SK-N-SH (cell line): ENCODE measurements at regions not wholly inside any gene's neighbourhood (a gene's known extent, or its start where the extent isn't known, plus 50 kb on each side); places are given as distances from the start of the nearest gene placed in this dataset.
A peak's percentile ranks its signal among the peaks of the same experiment; 100 is the strongest.

ENCODE experiments used
- CTCF ChIA-PET: fragments of 300-600, 350-600 bp; formaldehyde crosslinking; extraction: SDS; loops from one replicate; lab custom pipeline; 2021; lab: Yijun Ruan, JAX
- POLR2A ChIA-PET: fragments of 350-600 bp; sonication (Branson Sonifier 250); formaldehyde crosslinking; extraction: SDS; loops from one replicate; lab custom pipeline; 2020; ENCODE audit warnings: antibody characterized with exemption, inconsistent platforms; lab: Yijun Ruan, JAX
- DNase-seq: peaks from one replicate; pipeline ENCODE4 v3.0.0; 2012
- H2AFZ ChIP-seq: fragments of 200-600 bp; sonication (generic); 2 replicates; pipeline ENCODE4 v1.8.1; 2016; ENCODE audit warnings: antibody characterized with exemption, mild to moderate bottlenecking, low read depth
- H3F3A ChIP-seq: fragments of 200-600 bp; sonication (generic); replicated peaks from 2 replicates; pipeline ENCODE3; 2016; ENCODE audit warnings: antibody characterized with exemption, mild to moderate bottlenecking; ENCODE audit not compliant: insufficient read depth
- H3K27ac ChIP-seq, 2 experiments: fragments of 200-500 bp in 1 of 2; fragments of 200-600 bp in 1 of 2; sonication (Bioruptor generic) in 1 of 2; sonication (generic), shearing (Covaris generic) in 1 of 2; 2 replicates each; pipeline versions ENCODE4 v1.5.1 to v1.6.1; 2014 to 2016; ENCODE audit warnings: low read depth in 2 of 2, inconsistent platforms in 1 of 2, low read length in 1 of 2, mild to moderate bottlenecking in 1 of 2, mixed read lengths in 1 of 2
- H3K27me3 ChIP-seq: fragments of 200-600 bp; sonication (generic), shearing (Covaris generic); 2 replicates; pipeline ENCODE4 v1.6.1; 2016; ENCODE audit warnings: mixed run types; ENCODE audit not compliant: insufficient read depth
- H3K36me3 ChIP-seq, 2 experiments: fragments of 200-500 bp in 1 of 2; fragments of 200-600 bp in 1 of 2; sonication (Bioruptor generic) in 1 of 2; sonication (generic) in 1 of 2; replicated peaks in 1 of 2; 2 replicates each; pipeline versions ENCODE3 to v1.5.1; 2014 to 2016; ENCODE audit warnings: low read length in 1 of 2, mild to moderate bottlenecking in 1 of 2; ENCODE audit not compliant: insufficient read depth in 2 of 2, control insufficient read depth in 1 of 2
- H3K4me1 ChIP-seq, 2 experiments: fragments of 200-500 bp in 1 of 2; fragments of 200-600 bp in 1 of 2; sonication (Bioruptor generic) in 1 of 2; sonication (generic), shearing (Covaris generic) in 1 of 2; 2 replicates each; pipeline versions ENCODE4 v1.5.1 to v1.6.1; 2014 to 2016; ENCODE audit warnings: low read depth in 1 of 2, low read length in 1 of 2, mixed run types in 1 of 2; ENCODE audit not compliant: insufficient read depth in 2 of 2, control insufficient read depth in 1 of 2
- H3K4me2 ChIP-seq: fragments of 200-600 bp; sonication (generic), shearing (Covaris generic); 2 replicates; pipeline ENCODE4 v1.6.1; 2017; ENCODE audit warnings: mixed run types
- H3K4me3 ChIP-seq, 2 experiments: fragments of 200-500 bp in 1 of 2; fragments of 200-600 bp in 1 of 2; sonication (Bioruptor generic) in 1 of 2; sonication (generic), shearing (Covaris generic) in 1 of 2; 2 replicates each; pipeline versions ENCODE4 v1.5.1 to v1.8.1; 2014 to 2016; ENCODE audit warnings: low read depth in 2 of 2, inconsistent platforms in 1 of 2, low read length in 1 of 2, mild to moderate bottlenecking in 1 of 2, mixed read lengths in 1 of 2, moderate library complexity in 1 of 2
- H3K79me2 ChIP-seq: fragments of 200-600 bp; sonication (generic); 2 replicates; pipeline ENCODE4 v1.8.1; 2017; ENCODE audit warnings: mild to moderate bottlenecking; ENCODE audit not compliant: insufficient read depth
- H3K9ac ChIP-seq: fragments of 200-600 bp; sonication (generic); 2 replicates; pipeline ENCODE4 v1.6.1; 2017; ENCODE audit warnings: mixed run types
- H3K9me2 ChIP-seq: fragments of 200-600 bp; sonication (generic); 2 replicates; pipeline ENCODE4 v1.6.1; 2017; ENCODE audit warnings: mixed run types
- H3K9me3 ChIP-seq: fragments of 200-600 bp; sonication (generic); 2 replicates; pipeline ENCODE4 v1.6.1; 2017; ENCODE audit warnings: mixed run types, mild to moderate bottlenecking, moderate library complexity
- H4K20me1 ChIP-seq: fragments of 200-600 bp; sonication (generic); 2 replicates; pipeline ENCODE4 v1.6.1; 2017; ENCODE audit warnings: mild to moderate bottlenecking, mixed run types; ENCODE audit not compliant: insufficient read depth
- CHD2 ChIP-seq: fragments of 150-350 bp; IDR thresholded peaks from 2 replicates; pipeline ENCODE4 v1.6.1; 2018; ENCODE audit warnings: low read length; ENCODE audit not compliant: partially characterized antibody
- CTCF ChIP-seq: fragments of 200-600 bp; sonication (generic); IDR thresholded peaks from 2 replicates; pipeline ENCODE4 v1.6.1; 2017; ENCODE audit warnings: antibody characterized with exemption, mild to moderate bottlenecking, moderate library complexity
- EP300 ChIP-seq, 2 experiments: IDR thresholded peaks; 2 replicates each; pipeline versions ENCODE4 v1.4.0 to v1.6.1; 2012; ENCODE audit warnings: borderline replicate concordance in 1 of 2, low read depth in 1 of 2, low read length in 1 of 2
- FOSL2 ChIP-seq: IDR thresholded peaks from 2 replicates; pipeline ENCODE4 v1.4.0; 2012; ENCODE audit warnings: low read depth, mild to moderate bottlenecking, moderate library complexity, borderline replicate concordance
- FOXJ3 ChIP-seq: sonication (generic); formaldehyde crosslinking; IDR thresholded peaks from 2 replicates; pipeline ENCODE4 v1.5.1; 2020; ENCODE audit warnings: mild to moderate bottlenecking, missing genetic modification reagents
- FOXM1 ChIP-seq: IDR thresholded peaks from 2 replicates; pipeline ENCODE4 v1.4.0; 2012; ENCODE audit warnings: low read depth, mild to moderate bottlenecking
- GABPA ChIP-seq: IDR thresholded peaks from 2 replicates; pipeline ENCODE4 v1.4.0; 2012; ENCODE audit warnings: low read depth, mild to moderate bottlenecking
- GATA2 ChIP-seq: sonication (generic); formaldehyde crosslinking; IDR thresholded peaks from 2 replicates; pipeline ENCODE4 v1.5.0; 2020; ENCODE audit warnings: mild to moderate bottlenecking, missing genetic modification reagents
- JUND ChIP-seq: IDR thresholded peaks from 2 replicates; pipeline ENCODE4 v1.4.0; 2012
- MXI1 ChIP-seq: IDR thresholded peaks from 2 replicates; pipeline ENCODE4 v1.6.1; 2012; ENCODE audit warnings: mild to moderate bottlenecking, low read depth, low read length, improper control_type of control experiment
- NFIC ChIP-seq: IDR thresholded peaks from 2 replicates; pipeline ENCODE4 v1.4.0; 2012; ENCODE audit warnings: borderline replicate concordance
- NRF1 ChIP-seq: IDR thresholded peaks from 2 replicates; pipeline ENCODE4 v1.6.1; 2012; ENCODE audit warnings: low read depth, mild to moderate bottlenecking, low read length
- PBX3 ChIP-seq: IDR thresholded peaks from 2 replicates; pipeline ENCODE4; 2012
- POLR2AphosphoS5 ChIP-seq: IDR thresholded peaks from 2 replicates; pipeline ENCODE4 v1.6.1; 2012; ENCODE audit warnings: low read depth, low read length
- RAD21 ChIP-seq: IDR thresholded peaks from 2 replicates; pipeline ENCODE4 v1.6.1; 2012; ENCODE audit warnings: mild to moderate bottlenecking, low read length
- RCOR1 ChIP-seq: fragments of 150-350 bp; IDR thresholded peaks from 2 replicates; pipeline ENCODE4 v1.6.1; 2017; ENCODE audit warnings: antibody characterized with exemption, low read length
- RFX5 ChIP-seq: IDR thresholded peaks from 2 replicates; pipeline ENCODE4 v1.6.1; 2012; ENCODE audit warnings: mild to moderate bottlenecking, improper control_type of control experiment, low read length
- RXRA ChIP-seq: IDR thresholded peaks from 2 replicates; pipeline ENCODE4 v1.4.0; 2012; ENCODE audit warnings: low read depth, mild to moderate bottlenecking, borderline replicate concordance
- SIN3A ChIP-seq: IDR thresholded peaks from 2 replicates; pipeline ENCODE4 v1.6.1; 2012; ENCODE audit warnings: low read depth, mild to moderate bottlenecking, low read length, moderate library complexity, borderline replicate concordance
- SMC3 ChIP-seq: IDR thresholded peaks from 2 replicates; pipeline ENCODE4 v1.6.1; 2012; ENCODE audit warnings: low read depth, low read length, improper control_type of control experiment
- TAF1 ChIP-seq: IDR thresholded peaks from 2 replicates; pipeline ENCODE4 v1.6.1; 2012; ENCODE audit warnings: low read depth, mild to moderate bottlenecking, low read length, moderate library complexity, borderline replicate concordance
- TCF12 ChIP-seq: IDR thresholded peaks from 2 replicates; pipeline ENCODE4 v1.4.0; 2012
- TEAD4 ChIP-seq: IDR thresholded peaks from 2 replicates; pipeline ENCODE4 v1.4.0; 2012; ENCODE audit warnings: mild to moderate bottlenecking, borderline replicate concordance; ENCODE audit not compliant: insufficient read depth
- YY1 ChIP-seq: IDR thresholded peaks from 2 replicates; pipeline ENCODE4 v1.4.0; 2012; ENCODE audit warnings: low read depth, mild to moderate bottlenecking
- WGBS: methylation state at CpG from one replicate; pipeline ENCODE4 v1.1.6; 2017; ENCODE audit warnings: low lambda C conversion rate; 5-methylcytosine and 5-hydroxymethylcytosine counted together
- TF ChIP-seq, protein P1 (sequence below): fragments of 150-350 bp; IDR thresholded peaks from 2 replicates; pipeline ENCODE4 v1.6.1; 2017; ENCODE audit warnings: antibody characterized with exemption, low read length, low read depth, borderline replicate concordance
- TF ChIP-seq, protein P2 (sequence below): IDR thresholded peaks from 2 replicates; pipeline ENCODE4 v1.4.0; 2012; ENCODE audit warnings: low read depth, borderline replicate concordance
- TF ChIP-seq, protein P3 (sequence below): IDR thresholded peaks from 2 replicates; pipeline ENCODE4 v1.4.0; 2012; ENCODE audit warnings: low read depth, borderline replicate concordance

- Histone ChIP-seq H3F3A (peaks cover 21% of the 10 kb centered on the region), H4K20me1 (no peaks in the 10 kb centered on the region), H3K9me3 (peaks cover 14% of the 10 kb centered on the region; the same call in 1 of the 2 replicates), H3K9me2 (no peaks in the 10 kb centered on the region), H3K27ac (peak overlapping the region; percentile 62 to 72; a peak in 3 of 4 replicates), H3K27me3 (no peaks in the 10 kb centered on the region), H3K9ac (no peak overlapping the region), H3K4me2 (no peak overlapping the region), H3K4me3 (no peak overlapping the region), H3K4me1 (peaks cover 3 to 11% of the 10 kb centered on the region in 2 experiments; a peak in 3 of 4 replicates), H3K36me3 (no peaks in the 10 kb centered on the region), H2AFZ (0 out of 2 replicates have a peak overlapping the region, but pooled peaks have one; percentile 19), H3K79me2 (no peaks in the 10 kb centered on the region)
- WGBS: 15% methylated on average over 2 of the region's 2 CpGs
- ChIA-PET POLR2A (no interaction called here), CTCF (interaction anchor here (0.9 to 1.4 kb wide), 4 partner anchors 11 to 420 kb away, joined by 3 to 4 read pairs (median 4); no protein-coding TSS in a partner anchor)
- DNase-seq: peak; percentile 34
- TF ChIP-seq CHD2 (peak; percentile 74), YY1 (peak; percentile 62; the same call in 1 of the 2 replicates), SIN3A (no peak), GABPA (no peak), FOXJ3 (peak; percentile 71; the same call in 1 of the 2 replicates), FOXM1 (peak; percentile 67; the same call in 1 of the 2 replicates), EP300 (IDR thresholded peaks at IDR 0.05; ENCODE audit: borderline replicate concordance in 1 of 2, low read depth in 1 of 2, low read length in 1 of 2) (peak; percentile 83 to 90), SMC3 (no peak), FOSL2 (peak; percentile 36; the same call in 1 of the 2 replicates), NRF1 (no peak), POLR2AphosphoS5 (peak; percentile 69; the same call in 1 of the 2 replicates), TAF1 (no peak), GATA2 (CRISPR knock-in tag) (peak; percentile 99), PBX3 (peak; percentile 89), NFIC (peak; percentile 52; the same call in 1 of the 2 replicates), RFX5 (no peak; the same call in 1 of the 2 replicates), TCF12 (peak; percentile 97), MXI1 (0 out of 2 replicates have a peak, but pooled peaks have one; percentile 30), TEAD4 (peak; percentile 76; the same call in 1 of the 2 replicates), CTCF (no peak), JUND (peak; percentile 70), RAD21 (peak; percentile 27), RXRA (0 out of 2 replicates have a peak, but pooled peaks have one; percentile 20), RCOR1 (peak; percentile 77; the same call in 1 of the 2 replicates)
- TF ChIP-seq, protein P1, sequence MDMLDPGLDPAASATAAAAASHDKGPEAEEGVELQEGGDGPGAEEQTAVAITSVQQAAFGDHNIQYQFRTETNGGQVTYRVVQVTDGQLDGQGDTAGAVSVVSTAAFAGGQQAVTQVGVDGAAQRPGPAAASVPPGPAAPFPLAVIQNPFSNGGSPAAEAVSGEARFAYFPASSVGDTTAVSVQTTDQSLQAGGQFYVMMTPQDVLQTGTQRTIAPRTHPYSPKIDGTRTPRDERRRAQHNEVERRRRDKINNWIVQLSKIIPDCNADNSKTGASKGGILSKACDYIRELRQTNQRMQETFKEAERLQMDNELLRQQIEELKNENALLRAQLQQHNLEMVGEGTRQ: no peak
- TF ChIP-seq, protein P2, sequence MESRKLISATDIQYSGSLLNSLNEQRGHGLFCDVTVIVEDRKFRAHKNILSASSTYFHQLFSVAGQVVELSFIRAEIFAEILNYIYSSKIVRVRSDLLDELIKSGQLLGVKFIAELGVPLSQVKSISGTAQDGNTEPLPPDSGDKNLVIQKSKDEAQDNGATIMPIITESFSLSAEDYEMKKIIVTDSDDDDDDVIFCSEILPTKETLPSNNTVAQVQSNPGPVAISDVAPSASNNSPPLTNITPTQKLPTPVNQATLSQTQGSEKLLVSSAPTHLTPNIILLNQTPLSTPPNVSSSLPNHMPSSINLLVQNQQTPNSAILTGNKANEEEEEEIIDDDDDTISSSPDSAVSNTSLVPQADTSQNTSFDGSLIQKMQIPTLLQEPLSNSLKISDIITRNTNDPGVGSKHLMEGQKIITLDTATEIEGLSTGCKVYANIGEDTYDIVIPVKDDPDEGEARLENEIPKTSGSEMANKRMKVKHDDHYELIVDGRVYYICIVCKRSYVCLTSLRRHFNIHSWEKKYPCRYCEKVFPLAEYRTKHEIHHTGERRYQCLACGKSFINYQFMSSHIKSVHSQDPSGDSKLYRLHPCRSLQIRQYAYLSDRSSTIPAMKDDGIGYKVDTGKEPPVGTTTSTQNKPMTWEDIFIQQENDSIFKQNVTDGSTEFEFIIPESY: peak; percentile 26; the same call in 1 of the 2 replicates
- TF ChIP-seq, protein P3, sequence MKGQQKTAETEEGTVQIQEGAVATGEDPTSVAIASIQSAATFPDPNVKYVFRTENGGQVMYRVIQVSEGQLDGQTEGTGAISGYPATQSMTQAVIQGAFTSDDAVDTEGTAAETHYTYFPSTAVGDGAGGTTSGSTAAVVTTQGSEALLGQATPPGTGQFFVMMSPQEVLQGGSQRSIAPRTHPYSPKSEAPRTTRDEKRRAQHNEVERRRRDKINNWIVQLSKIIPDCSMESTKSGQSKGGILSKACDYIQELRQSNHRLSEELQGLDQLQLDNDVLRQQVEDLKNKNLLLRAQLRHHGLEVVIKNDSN: no peak
Measured at GRCh38 chr3:30273304-30274072, 332.9 kb upstream of the TGFBR2 start.
